HFFc6 (cell line): ENCODE measurements at regions not wholly inside any gene's neighbourhood (a gene's known extent, or its start where the extent isn't known, plus 50 kb on each side); places are given as distances from the start of the nearest gene placed in this dataset.

Source experiments
- DNase-seq: peaks from one replicate; pipeline ENCODE4 v3.0.0-alpha.2; 2018
- H3K27ac Mint-ChIP-seq: 2 replicates; pipeline ENCODE4 v1.8.0; 2020; ENCODE audit warnings: mild to moderate bottlenecking, mixed read lengths
- H3K27me3 Mint-ChIP-seq: 2 replicates; pipeline ENCODE4 v1.8.0; 2021; ENCODE audit warnings: mild to moderate bottlenecking, moderate library complexity, mixed read lengths; ENCODE audit not compliant: insufficient read depth
- H3K36me3 Mint-ChIP-seq: 2 replicates; pipeline ENCODE4 v1.8.0; 2021; ENCODE audit warnings: low read depth, mixed read lengths
- H3K4me1 Mint-ChIP-seq: 2 replicates; pipeline ENCODE4 v1.8.0; 2020; ENCODE audit warnings: low read depth, mixed read lengths
- H3K4me3 Mint-ChIP-seq: 2 replicates; pipeline ENCODE4 v1.8.0; 2020; ENCODE audit warnings: mild to moderate bottlenecking, moderate library complexity, mixed read lengths
- H3K9me3 Mint-ChIP-seq: 2 replicates; pipeline ENCODE4 v1.8.0; 2020; ENCODE audit warnings: mild to moderate bottlenecking, mixed read lengths
- CTCF ChIP-seq: fragments of 200-600 bp; sonication (generic); IDR thresholded peaks from 2 replicates; pipeline ENCODE4 v1.5.0; 2021; ENCODE audit warnings: antibody characterized with exemption, mild to moderate bottlenecking

GRCh38 chr6:137401088-137401487, 93.1 kb downstream of the OLIG3 start:
- H3K27me3 Mint-ChIP-seq: peaks cover 11% of the 10 kb centered on the region; the same call in 1 of the 2 replicates
- DNase-seq: no peak
- no peak for TF ChIP-seq CTCF
- 0 out of 2 replicates have a peak, but pooled peaks cover 4% of the 10 kb centered on the region for H3K9me3 Mint-ChIP-seq
- no peak overlapping the region for H3K4me3 Mint-ChIP-seq
- H3K4me1 Mint-ChIP-seq: no peaks in the 10 kb centered on the region
- H3K27ac Mint-ChIP-seq: no peak overlapping the region
- no peaks in the 10 kb centered on the region for H3K36me3 Mint-ChIP-seq

DNA sequence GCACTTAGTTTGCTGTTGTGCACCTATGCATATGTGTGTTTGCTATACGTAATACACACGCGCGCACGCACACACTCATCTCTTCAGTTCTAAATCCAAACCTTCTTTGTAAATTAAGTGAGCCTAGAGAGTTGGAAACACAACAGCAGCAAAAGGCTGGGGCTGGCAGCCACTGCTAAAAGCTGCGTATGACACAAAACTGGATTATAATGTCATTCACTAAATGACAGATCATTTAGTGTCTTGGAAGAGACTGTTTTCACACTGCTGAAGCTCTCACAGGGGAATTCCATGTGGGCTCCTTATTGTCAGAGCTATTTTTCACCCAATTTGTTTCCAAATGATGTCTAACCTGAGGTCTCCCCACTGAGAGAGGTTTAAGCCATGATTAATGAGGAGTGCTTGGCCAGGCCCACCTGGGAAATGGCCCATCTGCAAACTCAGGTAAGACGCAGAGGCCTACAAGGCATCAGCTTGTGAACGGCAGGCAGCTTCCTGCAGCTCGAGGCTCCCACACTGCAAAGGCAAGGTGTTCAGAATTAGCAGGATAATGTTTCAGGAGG, 94.2 kb downstream of the OLIG3 start:
- peaks cover 11% of the 10 kb centered on the region; the same call in 1 of the 2 replicates for H3K27me3 Mint-ChIP-seq

DNA sequence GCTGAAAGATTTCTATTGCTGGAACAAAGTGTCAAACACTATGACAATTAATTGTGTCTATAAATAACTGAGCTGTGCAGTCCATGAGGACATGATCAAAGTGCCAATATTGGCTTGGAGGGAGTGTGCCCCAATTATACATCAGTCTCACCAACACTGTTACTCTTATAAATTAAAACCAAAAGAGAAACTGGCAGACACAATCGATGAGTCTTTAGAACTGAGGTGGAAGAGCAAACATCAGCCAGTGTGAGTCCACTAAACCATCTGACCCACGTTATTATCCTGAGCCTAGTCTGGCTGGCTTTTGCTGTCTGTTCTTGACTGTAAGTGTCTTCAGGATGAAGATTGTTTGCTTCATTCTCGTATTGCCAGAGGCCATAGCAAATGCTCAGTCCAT, 98.9 kb downstream of the OLIG3 start:
- Mint-ChIP-seq H3K4me1 (no peaks in the 10 kb centered on the region), H3K9me3 (0 out of 2 replicates have a peak, but pooled peaks cover 4% of the 10 kb centered on the region), H3K4me3 (no peak overlapping the region), H3K27me3 (0 out of 2 replicates have a peak, but pooled peaks cover 8% of the 10 kb centered on the region), H3K36me3 (no peaks in the 10 kb centered on the region), H3K27ac (no peak overlapping the region)
- no peak for DNase-seq
- no peak for TF ChIP-seq CTCF

More for the DNA sequence above, 94.2 kb downstream of the OLIG3 start:
- Mint-ChIP-seq H3K9me3 (0 out of 2 replicates have a peak, but pooled peaks cover 4% of the 10 kb centered on the region), H3K4me1 (no peaks in the 10 kb centered on the region), H3K27ac (no peak overlapping the region), H3K36me3 (no peaks in the 10 kb centered on the region), H3K4me3 (no peak overlapping the region)
- TF ChIP-seq CTCF: no peak
- no peak for DNase-seq

DNA sequence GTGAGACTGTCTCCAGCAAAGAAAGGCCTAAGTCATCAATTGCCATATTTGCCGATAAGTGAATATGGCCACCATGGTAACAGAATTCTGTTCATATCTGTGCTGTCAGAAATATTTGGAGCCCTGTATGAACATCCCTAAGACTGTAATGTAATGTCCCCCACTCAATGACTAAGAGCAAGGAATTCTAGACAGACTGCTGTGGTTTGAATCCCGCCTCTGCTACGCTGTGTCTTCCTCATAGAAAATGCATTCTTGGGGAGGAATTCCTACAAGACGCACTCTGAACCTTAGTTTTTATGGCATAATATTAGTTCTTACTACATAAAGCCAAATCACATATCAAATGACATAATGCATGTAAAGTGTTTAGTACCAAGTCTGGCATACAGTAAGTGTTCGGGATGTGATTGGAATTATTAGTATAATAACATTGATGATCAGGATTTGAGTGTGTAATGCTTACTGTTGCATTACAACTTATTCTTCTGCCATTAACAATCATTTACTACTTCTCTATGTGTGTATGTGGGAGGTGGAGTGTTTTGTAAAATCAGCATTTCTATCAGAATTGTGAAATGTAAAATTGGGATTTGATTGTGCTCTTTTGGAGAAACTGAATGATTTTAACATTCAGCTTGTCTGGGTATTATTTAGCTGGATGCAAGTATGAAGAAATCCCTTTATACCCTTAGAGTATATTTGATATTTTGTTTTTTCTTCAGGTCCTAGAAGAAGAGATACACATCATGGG, 103.0 kb downstream of the OLIG3 start:
- no peak for TF ChIP-seq CTCF
- no peaks in the 10 kb centered on the region for H3K36me3 Mint-ChIP-seq

DNA sequence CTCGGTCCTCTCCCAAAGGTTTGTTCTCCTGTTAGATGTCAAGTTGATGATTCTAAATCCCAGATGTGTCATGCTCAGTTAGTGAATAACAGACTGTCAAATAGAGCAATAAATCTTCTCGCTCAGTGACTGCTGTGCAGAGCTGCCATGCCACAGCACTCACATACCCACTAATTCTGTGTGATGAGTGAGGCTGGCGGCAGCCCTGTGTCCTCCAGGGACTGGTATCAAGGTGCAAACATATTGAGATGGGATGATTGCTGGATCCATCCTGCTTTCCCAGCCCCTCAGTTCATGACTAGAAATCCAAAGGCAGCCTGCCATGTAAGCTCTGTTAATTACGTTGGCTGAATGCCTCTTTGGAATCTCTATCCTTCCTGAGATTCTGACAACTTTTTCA, 103.9 kb downstream of the OLIG3 start:
- Mint-ChIP-seq H3K36me3 (no peaks in the 10 kb centered on the region), H3K4me3 (no peak overlapping the region), H3K27me3 (peaks cover 4% of the 10 kb centered on the region), H3K27ac (no peak overlapping the region), H3K9me3 (peaks cover 8% of the 10 kb centered on the region), H3K4me1 (no peaks in the 10 kb centered on the region)
- no peak for TF ChIP-seq CTCF
- no peak for DNase-seq

More for the DNA sequence above, 103.0 kb downstream of the OLIG3 start:
- Mint-ChIP-seq H3K9me3 (peaks cover 3% of the 10 kb centered on the region), H3K4me1 (no peaks in the 10 kb centered on the region), H3K4me3 (no peak overlapping the region), H3K27me3 (peaks cover 4% of the 10 kb centered on the region), H3K27ac (no peak overlapping the region)
- DNase-seq: no peak
